ENCODE measurements at regions not wholly inside any gene's neighbourhood (a gene's known extent, or its start where the extent isn't known, plus 50 kb on each side); places are given as distances from the start of the nearest gene placed in this dataset.

- Histone ChIP-seq H3K4me3 (no peak overlapping the region), H3K27me3 (no peaks in the 10 kb centered on the region), H3K9me3 (no peaks in the 10 kb centered on the region), H3K27ac (no peak overlapping the region), H3K4me1 (no peaks in the 10 kb centered on the region), H3K36me3 (no peaks in the 10 kb centered on the region), H3K9ac (ENCODE audit: low read depth in 2 of 2, low read length in 2 of 2) (no peak overlapping the region)
- TF ChIP-seq, protein P1, sequence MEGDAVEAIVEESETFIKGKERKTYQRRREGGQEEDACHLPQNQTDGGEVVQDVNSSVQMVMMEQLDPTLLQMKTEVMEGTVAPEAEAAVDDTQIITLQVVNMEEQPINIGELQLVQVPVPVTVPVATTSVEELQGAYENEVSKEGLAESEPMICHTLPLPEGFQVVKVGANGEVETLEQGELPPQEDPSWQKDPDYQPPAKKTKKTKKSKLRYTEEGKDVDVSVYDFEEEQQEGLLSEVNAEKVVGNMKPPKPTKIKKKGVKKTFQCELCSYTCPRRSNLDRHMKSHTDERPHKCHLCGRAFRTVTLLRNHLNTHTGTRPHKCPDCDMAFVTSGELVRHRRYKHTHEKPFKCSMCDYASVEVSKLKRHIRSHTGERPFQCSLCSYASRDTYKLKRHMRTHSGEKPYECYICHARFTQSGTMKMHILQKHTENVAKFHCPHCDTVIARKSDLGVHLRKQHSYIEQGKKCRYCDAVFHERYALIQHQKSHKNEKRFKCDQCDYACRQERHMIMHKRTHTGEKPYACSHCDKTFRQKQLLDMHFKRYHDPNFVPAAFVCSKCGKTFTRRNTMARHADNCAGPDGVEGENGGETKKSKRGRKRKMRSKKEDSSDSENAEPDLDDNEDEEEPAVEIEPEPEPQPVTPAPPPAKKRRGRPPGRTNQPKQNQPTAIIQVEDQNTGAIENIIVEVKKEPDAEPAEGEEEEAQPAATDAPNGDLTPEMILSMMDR (IDR thresholded peaks at IDR 0.05), result no peak
- no peak for DNase-seq
- intact Hi-C loops (cut with DNase I), result no loop called here
Measured at GRCh38 chr13:80475718-80476117, 134.8 kb upstream of the SPRY2 start.

DNA sequence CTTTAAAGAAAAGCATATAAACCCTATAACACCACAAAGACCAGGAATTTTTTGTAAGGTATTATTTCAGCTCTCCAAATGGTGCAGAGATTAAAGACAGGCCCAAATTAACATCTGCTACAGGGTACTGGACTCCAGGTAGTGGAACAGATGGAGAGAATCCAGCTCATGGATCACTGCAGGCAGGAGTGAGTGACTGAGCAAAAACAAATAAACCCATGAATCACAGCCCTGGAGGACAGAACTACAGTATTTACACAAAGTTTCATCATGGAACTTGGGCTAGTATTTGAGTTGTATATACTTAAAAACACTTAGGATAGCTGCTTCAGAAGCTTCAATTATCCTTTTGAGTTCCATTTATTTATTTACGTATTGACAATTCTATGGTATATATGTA is 132.8 kb upstream of the SPRY2 start:
- intact Hi-C loops (cut with DNase I), result no loop called here

GRCh38 chr13:80469853-80470381 is 129.0 kb upstream of the SPRY2 start:
- DNase-seq, result peak; percentile 25
- no peak overlapping the region for H3K27ac ChIP-seq
- intact Hi-C loops (cut with DNase I), result no loop called here

More for the DNA sequence above, 132.8 kb upstream of the SPRY2 start:
- no peaks in the 10 kb centered on the region for H3K27me3 ChIP-seq
- no peak overlapping the region for H3K27ac ChIP-seq
- no peaks in the 10 kb centered on the region for H3K36me3 ChIP-seq
- no peaks in the 10 kb centered on the region for H3K9me3 ChIP-seq
- H3K4me1 ChIP-seq, result no peaks in the 10 kb centered on the region
- no peak overlapping the region for H3K9ac ChIP-seq (ENCODE audit: low read depth in 2 of 2, low read length in 2 of 2)
- TF ChIP-seq, protein P1 (IDR thresholded peaks at IDR 0.05), result no peak
- no peak for DNase-seq
- H3K4me3 ChIP-seq, result no peak overlapping the region

DNA sequence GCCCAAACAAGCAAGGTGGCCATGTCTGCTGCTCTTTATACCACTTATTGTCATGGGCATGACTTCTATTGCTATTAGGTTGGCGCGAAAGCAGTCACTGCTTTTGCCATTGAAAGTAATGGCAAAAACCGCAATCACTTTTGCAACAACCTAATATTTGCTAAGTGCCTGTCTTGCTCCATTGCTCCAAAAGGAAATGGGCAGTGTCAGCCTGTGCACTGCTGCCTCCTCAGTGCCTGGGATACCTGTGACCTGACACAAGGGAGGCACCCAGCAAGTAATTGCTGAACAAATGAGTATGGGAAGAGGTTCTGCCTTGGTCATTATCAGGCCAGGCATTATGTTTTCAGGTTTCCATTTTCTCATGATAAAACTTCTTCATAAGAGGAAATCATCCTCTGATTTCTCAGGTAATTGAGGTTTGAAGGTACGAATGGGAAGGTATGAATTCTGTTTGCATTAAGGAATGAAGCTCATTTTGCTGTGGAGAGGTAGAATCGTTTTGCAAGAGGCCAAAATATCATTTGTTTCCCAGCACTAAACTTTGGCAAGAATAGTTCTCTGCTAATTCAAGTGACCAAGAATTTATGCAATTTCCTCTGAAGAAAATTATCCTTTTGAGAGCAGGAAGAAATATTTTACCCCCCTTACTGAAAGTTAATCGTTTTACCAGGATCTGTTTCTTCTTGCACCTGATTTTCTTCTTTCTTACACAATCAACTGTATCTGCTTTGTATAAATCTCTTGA is 128.4 kb upstream of the SPRY2 start:
- H3K4me1 ChIP-seq, result no peaks in the 10 kb centered on the region
- no peak overlapping the region for H3K4me3 ChIP-seq
- no peaks in the 10 kb centered on the region for H3K27me3 ChIP-seq
- TF ChIP-seq, protein P1 (IDR thresholded peaks at IDR 0.05), result no peak
- intact Hi-C loops (cut with DNase I), result no loop called here
- DNase-seq, result no peak
- H3K27ac ChIP-seq, result no peak overlapping the region
- H3K9ac ChIP-seq (ENCODE audit: low read depth in 2 of 2, low read length in 2 of 2), result no peak overlapping the region
- no peaks in the 10 kb centered on the region for H3K9me3 ChIP-seq
- H3K36me3 ChIP-seq, result no peaks in the 10 kb centered on the region

More at GRCh38 chr13:80469853-80470381, 129.0 kb upstream of the SPRY2 start:
- TF ChIP-seq, protein P1 (IDR thresholded peaks at IDR 0.05), result no peak
- Histone ChIP-seq H3K27me3 (no peaks in the 10 kb centered on the region), H3K9me3 (no peaks in the 10 kb centered on the region), H3K9ac (ENCODE audit: low read depth in 2 of 2, low read length in 2 of 2) (no peak overlapping the region), H3K36me3 (no peaks in the 10 kb centered on the region), H3K4me1 (no peaks in the 10 kb centered on the region), H3K4me3 (no peak overlapping the region)

GRCh38 chr13:80465321-80465720 is 124.4 kb upstream of the SPRY2 start:
- Histone ChIP-seq H3K4me3 (no peak overlapping the region), H3K4me1 (no peaks in the 10 kb centered on the region), H3K27me3 (no peaks in the 10 kb centered on the region), H3K9me3 (no peaks in the 10 kb centered on the region), H3K27ac (no peak overlapping the region), H3K9ac (ENCODE audit: low read depth in 2 of 2, low read length in 2 of 2) (no peak overlapping the region), H3K36me3 (no peaks in the 10 kb centered on the region)
- no peak for DNase-seq
- TF ChIP-seq, protein P1 (IDR thresholded peaks at IDR 0.05), result no peak
- intact Hi-C loops (cut with DNase I), result no loop called here

Data from colonic mucosa (tissue), 4 donors.